Duodenal mucosa (tissue), 2 donors: ENCODE measurements at regions not wholly inside any gene's neighbourhood (a gene's known extent, or its start where the extent isn't known, plus 50 kb on each side); places are given as distances from the start of the nearest gene placed in this dataset.

Source experiments
- H3K27ac ChIP-seq: one replicate; pipeline ENCODE4 v1.7.0; 2013; ENCODE audit warnings: low read depth, low read length
- H3K27me3 ChIP-seq, 2 donors: one replicate each; pipeline ENCODE4 v1.7.0; 2013; ENCODE audit warnings: low read length in 2 of 2, control low read depth in 1 of 2; ENCODE audit not compliant: insufficient read depth in 2 of 2, control insufficient read depth in 1 of 2
- H3K36me3 ChIP-seq, 2 donors: one replicate each; pipeline ENCODE4 v1.7.0; 2013; ENCODE audit warnings: low read length in 2 of 2, control low read depth in 1 of 2; ENCODE audit not compliant: insufficient read depth in 2 of 2, control insufficient read depth in 1 of 2
- H3K4me1 ChIP-seq, 2 donors: one replicate each; pipeline ENCODE4 v1.7.0; 2013; ENCODE audit warnings: low read length in 2 of 2, control low read depth in 1 of 2; ENCODE audit not compliant: insufficient read depth in 2 of 2, control insufficient read depth in 1 of 2
- H3K4me3 ChIP-seq, 2 donors: one replicate each; pipeline ENCODE4 v1.7.0; 2013; ENCODE audit warnings: low read length in 2 of 2, low read depth in 1 of 2
- H3K9ac ChIP-seq, 2 donors: one replicate each; pipeline ENCODE4 v1.7.0; 2013; ENCODE audit warnings: low read length in 2 of 2, low read depth in 1 of 2
- H3K9me3 ChIP-seq, 2 donors: one replicate each; pipeline ENCODE4 v1.7.0; 2013; ENCODE audit warnings: low read length in 2 of 2, control low read depth in 1 of 2; ENCODE audit not compliant: control insufficient read depth in 1 of 2

GRCh38 chr6:120681204-120681603 lies 653.1 kb downstream of the TBC1D32 start:
- Histone ChIP-seq H3K9ac (no peak overlapping the region), H3K27me3 (no peaks in the 10 kb centered on the region), H3K36me3 (no peaks in the 10 kb centered on the region), H3K9me3 (no peaks in the 10 kb centered on the region), H3K4me3 (no peak overlapping the region), H3K4me1 (no peaks in the 10 kb centered on the region), H3K27ac (no peak overlapping the region)

- Histone ChIP-seq H3K4me1 (no peaks in the 10 kb centered on the region), H3K9ac (no peak overlapping the region), H3K27ac (no peak overlapping the region), H3K9me3 (no peaks in the 10 kb centered on the region), H3K36me3 (no peaks in the 10 kb centered on the region), H3K4me3 (no peak overlapping the region), H3K27me3 (no peaks in the 10 kb centered on the region)
These were observed 658.4 kb downstream of the TBC1D32 start for GRCh38 chr6:120675886-120676285.

- Histone ChIP-seq H3K27ac (no peak overlapping the region), H3K36me3 (no peaks in the 10 kb centered on the region), H3K27me3 (no peaks in the 10 kb centered on the region), H3K9me3 (peaks cover 10% of the 10 kb centered on the region in 2 donors), H3K4me1 (no peaks in the 10 kb centered on the region), H3K9ac (no peak overlapping the region), H3K4me3 (no peak overlapping the region)
These were observed 662.8 kb downstream of the TBC1D32 start for GRCh38 chr6:120671519-120671918.

GRCh38 chr6:120652506-120652905 lies 681.8 kb downstream of the TBC1D32 start:
- H3K36me3 ChIP-seq, result no peaks in the 10 kb centered on the region
- no peak overlapping the region for H3K9ac ChIP-seq
- no peak overlapping the region for H3K27ac ChIP-seq
- H3K4me1 ChIP-seq, result no peaks in the 10 kb centered on the region
- peaks cover 0 to 2% of the 10 kb centered on the region in 2 donors for H3K9me3 ChIP-seq
- H3K27me3 ChIP-seq, result no peaks in the 10 kb centered on the region
- H3K4me3 ChIP-seq, result no peak overlapping the region

- no peaks in the 10 kb centered on the region for H3K4me1 ChIP-seq
- H3K9me3 ChIP-seq, result no peaks in the 10 kb centered on the region
- no peak overlapping the region for H3K27ac ChIP-seq
- no peak overlapping the region for H3K9ac ChIP-seq
- H3K36me3 ChIP-seq, result no peaks in the 10 kb centered on the region
- no peak overlapping the region for H3K4me3 ChIP-seq
- no peaks in the 10 kb centered on the region for H3K27me3 ChIP-seq
These were observed 685.6 kb downstream of the TBC1D32 start for GRCh38 chr6:120648713-120649112.

GRCh38 chr6:120646101-120646500 lies 688.2 kb downstream of the TBC1D32 start:
- H3K9me3 ChIP-seq, result no peaks in the 10 kb centered on the region
- no peak overlapping the region for H3K9ac ChIP-seq
- H3K27ac ChIP-seq, result no peak overlapping the region
- H3K36me3 ChIP-seq, result no peaks in the 10 kb centered on the region
- no peak overlapping the region for H3K4me3 ChIP-seq
- H3K4me1 ChIP-seq, result no peaks in the 10 kb centered on the region
- H3K27me3 ChIP-seq, result no peaks in the 10 kb centered on the region

GRCh38 chr6:120632975-120633374 lies 701.3 kb downstream of the TBC1D32 start:
- no peak overlapping the region for H3K9ac ChIP-seq
- no peak overlapping the region for H3K4me3 ChIP-seq
- H3K4me1 ChIP-seq, result no peaks in the 10 kb centered on the region
- H3K36me3 ChIP-seq, result no peaks in the 10 kb centered on the region
- no peaks in the 10 kb centered on the region for H3K9me3 ChIP-seq
- H3K27me3 ChIP-seq, result no peaks in the 10 kb centered on the region
- no peak overlapping the region for H3K27ac ChIP-seq

- Histone ChIP-seq H3K27me3 (no peaks in the 10 kb centered on the region), H3K4me3 (no peak overlapping the region), H3K9ac (no peak overlapping the region), H3K27ac (no peak overlapping the region), H3K4me1 (no peaks in the 10 kb centered on the region), H3K9me3 (no peaks in the 10 kb centered on the region), H3K36me3 (no peaks in the 10 kb centered on the region)
These were observed 706.7 kb downstream of the TBC1D32 start for GRCh38 chr6:120627612-120628011.

GRCh38 chr6:120622127-120622631 lies 712.1 kb downstream of the TBC1D32 start:
- H3K36me3 ChIP-seq, result no peaks in the 10 kb centered on the region
- H3K4me1 ChIP-seq, result no peaks in the 10 kb centered on the region
- H3K9ac ChIP-seq, result no peak overlapping the region
- no peaks in the 10 kb centered on the region for H3K27me3 ChIP-seq
- H3K4me3 ChIP-seq, result no peak overlapping the region
- H3K27ac ChIP-seq, result no peak overlapping the region
- no peaks in the 10 kb centered on the region for H3K9me3 ChIP-seq

GRCh38 chr6:120620900-120621299 lies 713.4 kb downstream of the TBC1D32 start:
- Histone ChIP-seq H3K4me3 (no peak overlapping the region), H3K36me3 (no peaks in the 10 kb centered on the region), H3K27ac (no peak overlapping the region), H3K4me1 (no peaks in the 10 kb centered on the region), H3K27me3 (no peaks in the 10 kb centered on the region), H3K9me3 (no peaks in the 10 kb centered on the region), H3K9ac (no peak overlapping the region)

GRCh38 chr6:120615238-120615637 lies 719.0 kb downstream of the TBC1D32 start:
- no peaks in the 10 kb centered on the region for H3K27me3 ChIP-seq
- no peaks in the 10 kb centered on the region for H3K9me3 ChIP-seq
- H3K9ac ChIP-seq, result no peak overlapping the region
- no peak overlapping the region for H3K4me3 ChIP-seq
- H3K27ac ChIP-seq, result no peak overlapping the region
- no peaks in the 10 kb centered on the region for H3K4me1 ChIP-seq
- H3K36me3 ChIP-seq, result no peaks in the 10 kb centered on the region
